ENCODE measurements at regions not wholly inside any gene's neighbourhood (a gene's known extent, or its start where the extent isn't known, plus 50 kb on each side); places are given as distances from the start of the nearest gene placed in this dataset.

DNA sequence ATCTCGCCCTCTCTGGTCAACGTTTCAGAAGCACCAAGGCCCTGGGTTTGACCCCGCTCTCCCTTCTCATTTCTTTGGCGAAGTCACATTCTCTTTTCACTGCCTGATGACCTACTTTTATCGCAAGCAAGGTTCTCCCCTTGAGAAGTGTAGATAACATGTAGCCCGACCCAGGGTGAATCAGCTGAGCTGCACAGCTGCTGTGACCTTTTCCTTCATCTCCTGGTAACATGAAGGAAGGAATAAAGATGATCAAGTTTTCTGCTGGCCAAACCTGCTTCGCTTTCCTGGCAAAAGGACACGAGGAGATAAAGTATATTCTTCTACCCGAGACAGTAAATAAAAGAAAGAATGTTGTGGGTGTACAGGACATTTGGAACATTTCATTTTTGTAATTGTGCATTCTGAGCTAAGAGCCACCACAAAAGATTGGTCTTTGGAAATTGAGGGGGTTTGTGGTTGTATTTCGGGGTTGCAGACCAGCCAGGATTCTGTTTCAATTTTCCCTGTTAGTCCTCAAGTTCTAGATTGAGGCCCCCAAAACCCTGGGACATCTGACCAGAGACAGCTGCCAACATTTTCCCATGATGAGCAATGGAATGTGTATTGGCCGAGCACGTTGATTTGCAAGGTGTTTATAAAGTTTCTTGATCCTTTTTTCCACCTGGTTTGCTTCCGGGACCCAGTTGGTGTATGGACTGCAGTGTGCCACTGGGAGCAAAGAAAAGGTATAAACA, 155.1 kb upstream of the ZNF462 start:
- TF ChIP-seq EZH2 (IDR thresholded peaks at IDR 0.05; ENCODE audit: low read length, unreplicated experiment) (no peak), EZH2phosphoT487 (IDR thresholded peaks at IDR 0.05; ENCODE audit: borderline replicate concordance, low read length) (no peak)
- TF ChIP-seq, protein P1, sequence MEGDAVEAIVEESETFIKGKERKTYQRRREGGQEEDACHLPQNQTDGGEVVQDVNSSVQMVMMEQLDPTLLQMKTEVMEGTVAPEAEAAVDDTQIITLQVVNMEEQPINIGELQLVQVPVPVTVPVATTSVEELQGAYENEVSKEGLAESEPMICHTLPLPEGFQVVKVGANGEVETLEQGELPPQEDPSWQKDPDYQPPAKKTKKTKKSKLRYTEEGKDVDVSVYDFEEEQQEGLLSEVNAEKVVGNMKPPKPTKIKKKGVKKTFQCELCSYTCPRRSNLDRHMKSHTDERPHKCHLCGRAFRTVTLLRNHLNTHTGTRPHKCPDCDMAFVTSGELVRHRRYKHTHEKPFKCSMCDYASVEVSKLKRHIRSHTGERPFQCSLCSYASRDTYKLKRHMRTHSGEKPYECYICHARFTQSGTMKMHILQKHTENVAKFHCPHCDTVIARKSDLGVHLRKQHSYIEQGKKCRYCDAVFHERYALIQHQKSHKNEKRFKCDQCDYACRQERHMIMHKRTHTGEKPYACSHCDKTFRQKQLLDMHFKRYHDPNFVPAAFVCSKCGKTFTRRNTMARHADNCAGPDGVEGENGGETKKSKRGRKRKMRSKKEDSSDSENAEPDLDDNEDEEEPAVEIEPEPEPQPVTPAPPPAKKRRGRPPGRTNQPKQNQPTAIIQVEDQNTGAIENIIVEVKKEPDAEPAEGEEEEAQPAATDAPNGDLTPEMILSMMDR (conservative IDR thresholded peaks at IDR 0.05; ENCODE audit: low read depth, low read length) = no peak
